Body of pancreas (tissue), 4 donors: ENCODE measurements at regions not wholly inside any gene's neighbourhood (a gene's known extent, or its start where the extent isn't known, plus 50 kb on each side); places are given as distances from the start of the nearest gene placed in this dataset.

Experiments used
- POLR2A ChIP-seq, 3 donors: fragments of 450-650 bp; IDR thresholded peaks; one replicate each; pipeline ENCODE4 v1.6.1; 2016; ENCODE audit warnings: antibody characterized with exemption in 3 of 3, mild to moderate bottlenecking in 2 of 3
- TF ChIP-seq, protein P1 (sequence below), 7 experiments: fragments of 450-650 bp in 4 of 7; fragments of 200-600 bp in 3 of 7; sonication (generic) in 3 of 7; IDR thresholded peaks; one replicate each; pipeline ENCODE4 v1.5.1; 2016 to 2019; ENCODE audit warnings: antibody characterized with exemption in 7 of 7

DNA sequence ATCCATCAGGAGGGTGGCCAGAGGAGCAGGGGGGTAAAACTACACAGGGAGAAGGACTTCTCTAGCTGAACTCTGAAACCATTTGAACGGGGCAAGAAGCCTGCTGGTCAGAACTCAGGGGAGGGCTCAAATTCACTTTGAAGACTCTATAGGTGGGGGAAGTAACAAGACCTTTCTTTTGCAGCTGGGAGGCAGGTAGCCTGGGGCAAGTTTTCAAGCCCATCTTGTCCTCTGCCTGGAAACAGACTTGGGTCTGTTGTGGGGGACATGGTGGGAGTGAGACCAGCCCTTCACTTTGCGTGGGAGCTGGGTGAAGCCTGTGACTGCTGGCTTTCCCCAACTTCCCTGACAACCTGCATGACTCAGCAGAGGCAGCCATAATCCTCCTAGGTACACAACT is 312.3 kb downstream of the SPRY1 start:
- TF ChIP-seq, protein P1, sequence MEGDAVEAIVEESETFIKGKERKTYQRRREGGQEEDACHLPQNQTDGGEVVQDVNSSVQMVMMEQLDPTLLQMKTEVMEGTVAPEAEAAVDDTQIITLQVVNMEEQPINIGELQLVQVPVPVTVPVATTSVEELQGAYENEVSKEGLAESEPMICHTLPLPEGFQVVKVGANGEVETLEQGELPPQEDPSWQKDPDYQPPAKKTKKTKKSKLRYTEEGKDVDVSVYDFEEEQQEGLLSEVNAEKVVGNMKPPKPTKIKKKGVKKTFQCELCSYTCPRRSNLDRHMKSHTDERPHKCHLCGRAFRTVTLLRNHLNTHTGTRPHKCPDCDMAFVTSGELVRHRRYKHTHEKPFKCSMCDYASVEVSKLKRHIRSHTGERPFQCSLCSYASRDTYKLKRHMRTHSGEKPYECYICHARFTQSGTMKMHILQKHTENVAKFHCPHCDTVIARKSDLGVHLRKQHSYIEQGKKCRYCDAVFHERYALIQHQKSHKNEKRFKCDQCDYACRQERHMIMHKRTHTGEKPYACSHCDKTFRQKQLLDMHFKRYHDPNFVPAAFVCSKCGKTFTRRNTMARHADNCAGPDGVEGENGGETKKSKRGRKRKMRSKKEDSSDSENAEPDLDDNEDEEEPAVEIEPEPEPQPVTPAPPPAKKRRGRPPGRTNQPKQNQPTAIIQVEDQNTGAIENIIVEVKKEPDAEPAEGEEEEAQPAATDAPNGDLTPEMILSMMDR (IDR thresholded peaks at IDR 0.05), result no peak
- no peak for TF ChIP-seq POLR2A (IDR thresholded peaks at IDR 0.05)
